ENCODE measurements at regions not wholly inside any gene's neighbourhood (a gene's known extent, or its start where the extent isn't known, plus 50 kb on each side); places are given as distances from the start of the nearest gene placed in this dataset.

DNA sequence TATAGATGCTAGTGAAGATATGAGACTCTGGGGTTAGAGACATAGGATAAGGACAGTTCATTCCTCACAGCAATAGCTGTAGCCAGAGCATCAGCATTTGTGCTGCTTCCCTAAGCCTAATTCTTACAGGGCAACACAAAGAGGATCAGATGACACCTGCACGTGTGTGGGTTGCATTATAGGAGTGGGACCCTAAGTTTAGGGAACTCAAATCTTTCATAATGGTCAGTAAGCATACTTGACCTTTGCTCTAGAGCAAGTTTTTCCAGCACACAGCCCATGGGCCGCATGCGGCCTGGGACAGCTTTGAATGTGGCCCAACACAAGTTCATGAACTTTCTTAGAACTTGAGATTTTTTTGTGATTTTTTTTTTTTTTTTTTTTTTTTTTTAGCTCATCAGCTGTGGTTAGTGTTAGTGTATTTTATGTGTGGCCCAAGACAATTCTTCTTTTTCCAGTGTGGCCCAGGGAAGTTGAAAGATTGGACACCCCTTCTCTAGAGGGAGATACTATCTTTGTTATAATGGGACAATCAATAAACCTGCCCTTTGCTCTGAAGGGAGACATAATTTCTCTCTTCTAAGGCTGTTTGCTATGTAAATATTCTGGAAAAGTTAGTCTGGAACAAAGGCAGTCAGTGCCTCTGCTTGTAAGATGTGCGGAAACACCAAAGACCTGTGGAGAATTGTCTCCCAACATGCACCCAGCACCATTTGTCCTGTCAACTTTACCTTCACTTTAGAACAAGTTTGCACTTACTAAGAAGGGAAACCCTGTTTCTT is 650.2 kb downstream of the ZNF674 start:
- no peak for TF ChIP-seq POLR2AphosphoS5 (IDR thresholded peaks at IDR 0.05)
- TF ChIP-seq, protein P1, sequence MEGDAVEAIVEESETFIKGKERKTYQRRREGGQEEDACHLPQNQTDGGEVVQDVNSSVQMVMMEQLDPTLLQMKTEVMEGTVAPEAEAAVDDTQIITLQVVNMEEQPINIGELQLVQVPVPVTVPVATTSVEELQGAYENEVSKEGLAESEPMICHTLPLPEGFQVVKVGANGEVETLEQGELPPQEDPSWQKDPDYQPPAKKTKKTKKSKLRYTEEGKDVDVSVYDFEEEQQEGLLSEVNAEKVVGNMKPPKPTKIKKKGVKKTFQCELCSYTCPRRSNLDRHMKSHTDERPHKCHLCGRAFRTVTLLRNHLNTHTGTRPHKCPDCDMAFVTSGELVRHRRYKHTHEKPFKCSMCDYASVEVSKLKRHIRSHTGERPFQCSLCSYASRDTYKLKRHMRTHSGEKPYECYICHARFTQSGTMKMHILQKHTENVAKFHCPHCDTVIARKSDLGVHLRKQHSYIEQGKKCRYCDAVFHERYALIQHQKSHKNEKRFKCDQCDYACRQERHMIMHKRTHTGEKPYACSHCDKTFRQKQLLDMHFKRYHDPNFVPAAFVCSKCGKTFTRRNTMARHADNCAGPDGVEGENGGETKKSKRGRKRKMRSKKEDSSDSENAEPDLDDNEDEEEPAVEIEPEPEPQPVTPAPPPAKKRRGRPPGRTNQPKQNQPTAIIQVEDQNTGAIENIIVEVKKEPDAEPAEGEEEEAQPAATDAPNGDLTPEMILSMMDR (IDR thresholded peaks at IDR 0.05): no peak
